Muscle of back (tissue), 3 donors: ENCODE measurements at regions not wholly inside any gene's neighbourhood (a gene's known extent, or its start where the extent isn't known, plus 50 kb on each side); places are given as distances from the start of the nearest gene placed in this dataset.

Source experiments
- DNase-seq, 3 donors: peaks; one replicate each; pipeline versions ENCODE4 v3.0.0 to v3.0.0-alpha.2; 2013

DNA sequence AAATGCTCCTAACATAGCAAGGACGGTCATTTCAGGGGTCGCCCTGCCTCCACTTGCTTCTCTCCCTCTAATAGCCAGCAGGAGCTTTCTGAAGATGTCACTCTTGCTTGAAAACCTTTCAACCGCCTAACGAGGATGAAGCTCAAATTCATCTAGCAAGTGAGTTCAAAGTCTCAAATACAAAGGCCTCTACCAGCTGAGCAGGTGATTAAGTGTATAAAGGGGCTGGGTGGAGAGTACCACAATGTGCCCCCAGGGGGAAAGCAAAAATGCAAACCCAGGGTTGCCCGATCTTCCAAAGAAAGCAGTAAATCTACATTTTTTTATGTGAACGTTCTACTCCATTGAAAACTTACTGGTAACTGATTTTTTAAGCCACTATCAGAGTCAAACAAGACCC, 50.4 kb upstream of the GRIP2 start:
- no peak for DNase-seq

DNA sequence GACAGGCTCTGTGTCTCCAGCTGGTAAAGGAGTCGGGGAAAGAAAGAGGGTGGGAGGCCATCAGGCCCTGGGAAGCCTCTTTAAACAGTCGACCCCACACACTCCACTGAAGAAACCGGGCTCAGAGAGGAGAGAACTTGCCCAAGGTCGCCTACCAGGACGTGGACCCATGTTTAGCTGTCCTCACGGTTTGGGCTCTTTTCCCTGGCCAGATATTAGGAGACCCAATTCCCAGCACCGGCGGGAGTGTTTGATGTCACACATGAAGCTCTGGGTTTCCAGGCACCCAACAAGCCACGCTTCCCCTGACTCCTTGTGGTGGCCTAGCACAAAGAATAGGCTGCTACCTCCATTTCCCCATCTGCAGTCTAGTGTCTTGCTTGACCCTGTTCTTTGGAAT, 52.2 kb upstream of the GRIP2 start:
- DNase-seq: no peak

DNA sequence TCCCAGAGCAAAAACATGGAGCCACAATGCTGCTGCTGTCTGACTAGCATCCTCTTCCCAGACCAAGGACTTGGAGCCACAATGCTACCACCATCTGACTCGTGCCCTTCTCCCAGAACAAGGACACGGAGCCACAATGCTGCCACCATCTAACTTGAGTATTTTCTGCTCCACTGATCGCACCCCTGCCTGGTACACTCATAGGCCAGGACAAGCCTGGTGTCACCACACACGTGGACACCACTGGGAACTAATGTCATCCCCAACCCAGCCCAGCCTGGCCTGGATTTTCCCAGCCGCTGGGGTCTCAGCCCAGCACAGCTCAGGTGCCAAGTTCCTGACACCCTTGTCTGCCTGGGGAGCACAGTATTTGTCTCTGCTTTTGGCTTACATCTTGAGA, 52.7 kb upstream of the GRIP2 start:
- no peak for DNase-seq

DNA sequence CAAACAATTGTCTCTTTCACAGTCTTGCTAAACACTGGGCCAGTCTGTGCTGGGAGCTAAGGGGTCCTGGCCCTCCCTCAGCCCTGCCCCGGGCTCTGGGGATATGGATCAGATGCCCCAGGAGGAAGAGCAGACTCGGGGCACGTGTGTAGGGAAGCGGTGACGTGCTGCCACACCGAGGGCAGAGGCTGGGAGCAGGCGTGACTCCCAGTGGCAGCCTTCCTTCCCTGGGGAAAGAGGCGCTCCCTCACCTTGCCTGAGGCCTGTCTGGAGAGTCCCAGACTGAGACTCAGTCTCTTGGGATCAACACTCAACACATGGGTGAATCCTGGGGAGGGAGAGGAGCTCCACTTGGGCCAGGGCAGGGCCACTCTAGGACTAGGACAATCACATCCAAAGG, 54.1 kb upstream of the GRIP2 start:
- no peak for DNase-seq

DNA sequence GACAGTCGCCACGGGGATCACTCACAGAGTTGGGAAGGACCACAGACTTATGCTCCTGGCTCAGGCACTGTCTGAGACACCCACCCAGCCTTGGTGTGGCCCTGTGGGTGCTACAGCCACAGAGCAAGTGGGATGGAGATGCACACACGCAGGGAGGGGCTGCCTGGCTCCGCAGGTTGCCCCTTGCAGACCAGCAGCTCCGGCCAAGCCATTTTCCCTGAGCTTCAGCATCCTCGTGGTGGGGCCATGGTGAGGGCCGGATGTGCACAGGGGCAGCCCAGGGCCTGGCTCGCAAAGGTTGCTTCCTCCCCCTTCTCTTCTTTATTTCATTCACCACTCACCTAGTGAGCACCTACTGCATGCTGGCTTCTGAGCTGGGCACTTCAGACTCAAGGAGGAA, 55.4 kb upstream of the GRIP2 start:
- no peak for DNase-seq

DNA sequence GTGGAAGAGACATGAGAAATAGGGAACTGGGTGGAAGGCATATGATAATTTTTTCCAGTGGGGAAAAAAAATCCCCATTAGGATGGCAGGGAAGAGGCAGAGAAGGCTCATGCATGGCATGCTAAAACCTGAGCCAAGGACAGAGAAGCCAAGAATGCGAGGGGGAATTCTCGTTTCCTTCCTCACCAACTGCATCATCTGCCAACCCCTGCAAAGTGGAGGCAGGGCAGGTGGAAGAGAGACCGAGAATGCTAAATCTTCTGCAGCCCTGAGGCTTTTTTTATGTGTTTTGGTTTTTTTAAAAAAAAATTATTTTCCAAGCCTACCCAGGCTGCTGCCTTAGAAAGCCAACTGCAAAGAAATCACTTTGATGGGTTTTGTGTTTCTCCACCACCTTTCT, 54.3 kb upstream of the CCDC174 start:
- DNase-seq: no peak

DNA sequence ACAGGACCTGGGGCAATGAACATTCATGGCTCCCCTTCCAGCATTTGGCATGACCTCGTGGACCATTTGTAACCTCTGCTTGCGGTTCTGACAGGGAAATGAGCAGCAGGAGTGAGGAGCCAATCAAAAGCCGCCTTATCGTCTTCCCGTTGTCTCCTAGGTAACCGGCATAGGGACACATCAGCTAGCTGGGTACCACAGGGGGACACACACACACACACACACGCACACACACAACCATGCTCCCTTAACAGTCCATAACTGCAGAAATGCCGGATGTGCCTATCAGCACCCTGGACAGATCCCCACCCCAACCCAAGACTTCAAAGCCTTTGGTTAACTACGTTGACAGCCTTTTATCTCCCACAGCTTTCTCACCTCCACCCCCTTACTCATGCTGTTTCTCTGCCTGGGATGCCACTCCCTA, 53.4 kb upstream of the CCDC174 start:
- DNase-seq: peak; percentile 15 to 60 (median 38)

DNA sequence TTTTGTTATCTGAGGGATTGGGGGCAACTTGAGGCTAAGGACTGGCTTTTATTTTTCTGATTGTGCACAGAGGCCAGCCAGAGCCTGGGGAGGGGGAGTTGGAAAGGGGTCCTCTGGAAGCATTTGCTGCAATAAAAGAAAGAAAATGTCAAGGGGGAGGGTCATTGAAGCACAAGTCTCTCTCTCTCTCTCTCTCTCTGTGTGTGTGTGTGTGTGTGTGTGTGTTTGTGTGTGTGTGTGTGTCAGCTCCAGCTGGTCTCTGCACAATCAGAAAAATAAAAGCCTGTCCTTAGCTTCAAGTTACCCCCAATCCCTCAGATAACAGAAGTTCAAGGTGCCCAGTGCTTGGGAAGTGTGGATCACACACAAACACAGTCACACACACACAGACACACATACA, 52.1 kb upstream of the CCDC174 start:
- DNase-seq: no peak

DNA sequence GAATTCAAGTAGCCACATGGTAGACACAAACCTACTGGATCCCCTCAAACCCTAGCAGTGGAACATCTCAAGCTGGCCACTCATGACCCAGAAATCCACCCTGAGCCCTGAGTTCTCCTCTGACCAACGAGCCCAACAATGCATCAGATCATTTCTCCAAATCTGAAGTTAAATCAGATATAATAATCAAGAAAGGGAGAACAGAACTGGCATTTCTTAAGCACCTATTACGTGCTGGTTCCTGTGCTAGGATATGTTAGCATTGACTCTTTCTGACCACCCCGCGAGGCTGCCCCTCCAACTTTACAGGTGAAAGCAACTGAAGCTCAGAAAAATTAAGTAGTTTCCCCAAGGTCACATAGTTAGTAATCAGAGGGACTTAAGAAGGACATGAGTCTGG, 51.5 kb upstream of the CCDC174 start:
- DNase-seq: no peak

DNA sequence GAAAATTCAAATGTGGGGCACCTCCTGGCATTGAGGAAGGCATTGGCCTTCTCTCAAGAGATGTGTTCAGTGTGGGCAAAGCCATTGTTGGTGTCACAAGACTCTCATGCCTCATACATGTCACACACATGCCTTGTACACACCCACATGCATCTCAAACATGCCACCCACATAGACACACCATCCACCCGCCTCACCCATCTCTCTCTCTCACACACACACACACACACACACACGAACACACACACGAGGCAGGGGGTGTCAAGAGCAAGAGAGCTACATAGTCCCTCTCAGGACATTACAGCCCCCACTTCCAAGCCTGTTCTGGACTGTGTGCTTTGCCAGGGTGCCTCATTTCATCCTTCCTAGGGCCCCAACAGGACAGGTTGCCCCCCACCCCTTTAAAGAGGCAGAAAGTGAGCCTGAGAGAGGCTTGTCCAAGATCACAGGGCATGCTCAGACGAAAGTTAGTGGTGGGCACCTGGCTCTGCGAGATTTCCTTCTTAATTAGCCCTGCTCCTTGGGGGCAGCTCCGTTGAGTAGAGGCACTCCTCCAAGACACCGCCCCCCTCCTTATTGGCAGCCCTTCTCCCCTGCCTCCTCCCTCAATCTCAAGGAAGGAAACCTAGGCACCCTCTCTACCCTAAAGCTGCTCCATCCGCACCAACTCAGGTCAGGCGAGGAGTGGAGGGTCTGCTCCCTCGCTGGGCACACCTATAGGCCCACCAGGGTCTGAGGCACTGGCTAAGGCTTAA, 50.5 kb upstream of the CCDC174 start:
- no peak for DNase-seq

DNA sequence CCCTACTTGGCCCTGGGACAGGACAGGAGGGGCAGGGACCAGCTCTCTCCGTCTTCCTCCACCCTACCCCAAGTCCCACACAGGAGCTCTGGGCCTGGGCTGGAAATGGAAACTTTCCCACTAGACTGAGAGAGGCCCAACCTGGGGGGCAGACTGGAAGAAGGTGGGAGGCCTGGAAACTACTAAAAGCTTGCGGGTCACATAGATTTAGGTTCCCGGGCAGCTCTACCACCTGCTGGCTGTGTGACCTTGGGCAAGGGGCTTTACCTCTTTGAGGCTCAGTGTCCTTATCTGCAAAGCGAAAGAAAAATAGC, 49.9 kb upstream of the CCDC174 start:
- DNase-seq: no peak
